NCI-H1105 treated with DMSO at 0.1 percent for 48 hours (cell line): ENCODE measurements at regions not wholly inside any gene's neighbourhood (a gene's known extent, or its start where the extent isn't known, plus 50 kb on each side); places are given as distances from the start of the nearest gene placed in this dataset.

ENCODE experiments used
- DNase-seq: peaks from one replicate; lab custom pipeline; 2025; lab: John Stamatoyannopoulos, UW

GRCh38 chr3:148585671-148586379 lies 111.9 kb upstream of the AGTR1 start:
- no peak for DNase-seq

GRCh38 chr3:148588291-148588690 lies 109.4 kb upstream of the AGTR1 start:
- DNase-seq, result no peak

- no peak for DNase-seq
Observed at GRCh38 chr3:148591525-148591924, 106.2 kb upstream of the AGTR1 start.

GRCh38 chr3:148598619-148599018 lies 99.1 kb upstream of the AGTR1 start:
- DNase-seq, result no peak

- DNase-seq, result no peak
Observed at GRCh38 chr3:148599481-148599880, 98.2 kb upstream of the AGTR1 start.

- DNase-seq, result no peak
Observed at GRCh38 chr3:148600440-148600839, 97.3 kb upstream of the AGTR1 start.

- no peak for DNase-seq
Observed at GRCh38 chr3:148600902-148601765, 96.6 kb upstream of the AGTR1 start.

- DNase-seq, result no peak
Observed at GRCh38 chr3:148601766-148602685, 95.7 kb upstream of the AGTR1 start.

GRCh38 chr3:148604270-148605085 lies 93.2 kb upstream of the AGTR1 start:
- DNase-seq, result no peak

- DNase-seq, result no peak
Observed at GRCh38 chr3:148605521-148605920, 92.2 kb upstream of the AGTR1 start.

- DNase-seq, result no peak
Observed at GRCh38 chr3:148606979-148607378, 90.7 kb upstream of the AGTR1 start.

- DNase-seq, result no peak
Observed at GRCh38 chr3:148607491-148607890, 90.2 kb upstream of the AGTR1 start.

- no peak for DNase-seq
Observed at GRCh38 chr3:148612278-148612677, 85.4 kb upstream of the AGTR1 start.

- no peak for DNase-seq
Observed at GRCh38 chr3:148615382-148615781, 82.3 kb upstream of the AGTR1 start.

- DNase-seq, result no peak
Observed at GRCh38 chr3:148625095-148625736, 72.5 kb upstream of the AGTR1 start.

- DNase-seq, result no peak
Observed at GRCh38 chr3:148625991-148626390, 71.7 kb upstream of the AGTR1 start.

GRCh38 chr3:148629006-148629405 lies 68.7 kb upstream of the AGTR1 start:
- no peak for DNase-seq

- DNase-seq, result no peak
Observed at GRCh38 chr3:148631124-148631903, 66.4 kb upstream of the AGTR1 start.

- no peak for DNase-seq
Observed at GRCh38 chr3:148641722-148642121, 56.0 kb upstream of the AGTR1 start.

- DNase-seq, result no peak
Observed at GRCh38 chr3:148642214-148642613, 55.5 kb upstream of the AGTR1 start.
